ENCODE measurements at regions not wholly inside any gene's neighbourhood (a gene's known extent, or its start where the extent isn't known, plus 50 kb on each side); places are given as distances from the start of the nearest gene placed in this dataset.
A peak's percentile ranks its signal among the peaks of the same experiment; 100 is the strongest.

GRCh38 chr11:100573911-100574513, 113.1 kb upstream of the ARHGAP42 start:
- Histone ChIP-seq H3K9me3 (ENCODE audit: control insufficient read depth, insufficient read depth, low read depth, low read length) (no peaks in the 10 kb centered on the region), H3K36me3 (ENCODE audit: control insufficient read depth, insufficient read depth, low read length) (no peaks in the 10 kb centered on the region), H3K79me2 (ENCODE audit: control insufficient read depth, insufficient read depth, low read length) (no peaks in the 10 kb centered on the region), H3K4me1 (ENCODE audit: control insufficient read depth, extremely low read depth, insufficient read depth, low read length) (peaks cover 2% of the 10 kb centered on the region), H2AFZ (ENCODE audit: low read length) (peak overlapping the region; percentile 16), H3K27me3 (ENCODE audit: control insufficient read depth, insufficient read depth, low read length) (no peaks in the 10 kb centered on the region), H4K20me1 (ENCODE audit: control insufficient read depth, extremely low read depth, insufficient read depth, low read length) (no peaks in the 10 kb centered on the region), H3K4me2 (ENCODE audit: extremely low read depth, insufficient read depth, low read length) (no peak overlapping the region), H3K9ac (ENCODE audit: insufficient read depth, low read length) (no peak overlapping the region), H3K27ac (ENCODE audit: insufficient read depth, low read length) (no peak overlapping the region), H3K4me3 (replicated peaks in 1 of 4; ENCODE audit: control extremely low read depth in 1 of 4, insufficient read depth in 1 of 4, low read depth in 3 of 4, low read length in 4 of 4) (no peak overlapping the region)
- TF ChIP-seq CTCF (conservative IDR thresholded peaks at IDR 0.05 in 1 of 2, IDR thresholded peaks at IDR 0.05 in 1 of 2; ENCODE audit: low read depth in 1 of 2, low read length in 2 of 2) = no peak
- TF ChIP-seq EZH2 (IDR thresholded peaks at IDR 0.05; ENCODE audit: low read length, missing control alignments) = no peak
- no peak for DNase-seq (ENCODE audit: low read depth in 2 of 2)

- no peak overlapping the region for H3K4me2 ChIP-seq (ENCODE audit: extremely low read depth, insufficient read depth, low read length)
- no peak overlapping the region for H3K9ac ChIP-seq (ENCODE audit: insufficient read depth, low read length)
- TF ChIP-seq EZH2 (IDR thresholded peaks at IDR 0.05; ENCODE audit: low read length, missing control alignments) = no peak
- peak in 1 of 2 donors; percentile 47 for TF ChIP-seq CTCF (conservative IDR thresholded peaks at IDR 0.05 in 1 of 2, IDR thresholded peaks at IDR 0.05 in 1 of 2; ENCODE audit: low read depth in 1 of 2, low read length in 2 of 2)
- no peaks in the 10 kb centered on the region for H3K27me3 ChIP-seq (ENCODE audit: control insufficient read depth, insufficient read depth, low read length)
- H3K36me3 ChIP-seq (ENCODE audit: control insufficient read depth, insufficient read depth, low read length) = no peaks in the 10 kb centered on the region
- peak; percentile 34 to 71 for DNase-seq (ENCODE audit: low read depth in 2 of 2)
- no peaks in the 10 kb centered on the region for H3K9me3 ChIP-seq (ENCODE audit: control insufficient read depth, insufficient read depth, low read depth, low read length)
- H3K79me2 ChIP-seq (ENCODE audit: control insufficient read depth, insufficient read depth, low read length) = no peaks in the 10 kb centered on the region
- peaks cover 2% of the 10 kb centered on the region for H3K4me1 ChIP-seq (ENCODE audit: control insufficient read depth, extremely low read depth, insufficient read depth, low read length)
- H2AFZ ChIP-seq (ENCODE audit: low read length) = no peak overlapping the region
- no peaks in the 10 kb centered on the region for H4K20me1 ChIP-seq (ENCODE audit: control insufficient read depth, extremely low read depth, insufficient read depth, low read length)
- no peak overlapping the region for H3K27ac ChIP-seq (ENCODE audit: insufficient read depth, low read length)
- H3K4me3 ChIP-seq (replicated peaks in 1 of 4; ENCODE audit: control extremely low read depth in 1 of 4, insufficient read depth in 1 of 4, low read depth in 3 of 4, low read length in 4 of 4) = no peak overlapping the region
Observed at GRCh38 chr11:100574894-100575769, 112.0 kb upstream of the ARHGAP42 start.

- DNase-seq (ENCODE audit: low read depth in 2 of 2) = peak; percentile 54 to 82
- no peak overlapping the region for H3K4me2 ChIP-seq (ENCODE audit: extremely low read depth, insufficient read depth, low read length)
- H3K79me2 ChIP-seq (ENCODE audit: control insufficient read depth, insufficient read depth, low read length) = no peaks in the 10 kb centered on the region
- H3K36me3 ChIP-seq (ENCODE audit: control insufficient read depth, insufficient read depth, low read length) = no peaks in the 10 kb centered on the region
- no peaks in the 10 kb centered on the region for H3K27me3 ChIP-seq (ENCODE audit: control insufficient read depth, insufficient read depth, low read length)
- no peak overlapping the region for H3K27ac ChIP-seq (ENCODE audit: insufficient read depth, low read length)
- peak; percentile 75 to 77 for TF ChIP-seq CTCF (conservative IDR thresholded peaks at IDR 0.05 in 1 of 2, IDR thresholded peaks at IDR 0.05 in 1 of 2; ENCODE audit: low read depth in 1 of 2, low read length in 2 of 2)
- no peak for TF ChIP-seq EZH2 (IDR thresholded peaks at IDR 0.05; ENCODE audit: low read length, missing control alignments)
- H3K4me3 ChIP-seq (replicated peaks in 1 of 4; ENCODE audit: control extremely low read depth in 1 of 4, insufficient read depth in 1 of 4, low read depth in 3 of 4, low read length in 4 of 4) = no peak overlapping the region
- no peak overlapping the region for H3K9ac ChIP-seq (ENCODE audit: insufficient read depth, low read length)
- no peak overlapping the region for H2AFZ ChIP-seq (ENCODE audit: low read length)
- H4K20me1 ChIP-seq (ENCODE audit: control insufficient read depth, extremely low read depth, insufficient read depth, low read length) = no peaks in the 10 kb centered on the region
- H3K9me3 ChIP-seq (ENCODE audit: control insufficient read depth, insufficient read depth, low read depth, low read length) = no peaks in the 10 kb centered on the region
- peaks cover 2% of the 10 kb centered on the region for H3K4me1 ChIP-seq (ENCODE audit: control insufficient read depth, extremely low read depth, insufficient read depth, low read length)
Observed at GRCh38 chr11:100575860-100576717, 111.0 kb upstream of the ARHGAP42 start.
